GM12892 (cell line): ENCODE measurements at regions not wholly inside any gene's neighbourhood (a gene's known extent, or its start where the extent isn't known, plus 50 kb on each side); places are given as distances from the start of the nearest gene placed in this dataset.

Experiments used
- POLR2A ChIP-seq: IDR thresholded peaks from 2 replicates; pipeline ENCODE4 v1.6.1; 2011; ENCODE audit warnings: low read depth, low read length, control low read depth
- POLR2AphosphoS5 ChIP-seq: IDR thresholded peaks from 2 replicates; pipeline ENCODE4 v1.6.1; 2011; ENCODE audit warnings: low read depth, low read length, control low read depth
- TAF1 ChIP-seq: IDR thresholded peaks from 2 replicates; pipeline ENCODE4 v1.6.1; 2011; ENCODE audit warnings: low read depth, mild to moderate bottlenecking, control low read depth, low read length, borderline replicate concordance

- TF ChIP-seq TAF1 (no peak), POLR2A (no peak), POLR2AphosphoS5 (no peak)
Observed at GRCh38 chr3:137082763-137083162, 125.0 kb downstream of the IL20RB start.
